Upper lobe of left lung (tissue), 4 donors: ENCODE measurements at regions not wholly inside any gene's neighbourhood (a gene's known extent, or its start where the extent isn't known, plus 50 kb on each side); places are given as distances from the start of the nearest gene placed in this dataset.

Experiments used
- EP300 ChIP-seq, 4 donors: sonication (generic); formaldehyde crosslinking; IDR thresholded peaks; one replicate each; pipeline ENCODE4 v1.5.1; 2017; ENCODE audit warnings: antibody characterized with exemption in 4 of 4, control low read depth in 2 of 4
- POLR2A ChIP-seq, 4 donors: fragments of 450-650 bp; IDR thresholded peaks; one replicate each; pipeline ENCODE4 v1.5.1; 2016 to 2017; ENCODE audit warnings: antibody characterized with exemption in 4 of 4, mild to moderate bottlenecking in 2 of 4
- TF ChIP-seq, protein P1 (sequence below), 6 experiments: fragments of 450-650 bp in 4 of 6; fragments of 200-600 bp in 2 of 6; sonication (generic) in 2 of 6; IDR thresholded peaks; one replicate each; pipeline ENCODE4 v1.5.1; 2016 to 2019; ENCODE audit warnings: antibody characterized with exemption in 6 of 6

DNA sequence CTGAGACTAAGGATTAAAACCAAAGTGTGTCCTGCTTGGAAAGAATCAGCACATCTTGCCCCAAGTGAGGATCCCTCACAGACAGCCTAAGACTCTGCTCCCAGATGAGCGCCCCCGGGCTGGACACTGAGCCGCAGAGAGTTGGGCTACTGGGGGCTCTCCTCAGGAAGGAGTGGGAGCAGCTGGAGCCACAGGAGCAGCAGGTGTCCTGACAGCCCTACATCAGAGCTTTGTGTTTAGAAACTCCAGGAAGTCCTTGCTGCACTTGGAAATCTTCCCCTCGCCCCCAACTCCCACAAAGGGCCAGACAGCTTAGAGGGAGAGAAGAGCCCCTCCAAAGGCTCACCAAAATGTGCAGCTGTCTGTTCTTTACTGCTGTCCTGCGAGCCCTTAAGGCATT lies 172.2 kb downstream of the HERPUD2 start:
- TF ChIP-seq, protein P1, sequence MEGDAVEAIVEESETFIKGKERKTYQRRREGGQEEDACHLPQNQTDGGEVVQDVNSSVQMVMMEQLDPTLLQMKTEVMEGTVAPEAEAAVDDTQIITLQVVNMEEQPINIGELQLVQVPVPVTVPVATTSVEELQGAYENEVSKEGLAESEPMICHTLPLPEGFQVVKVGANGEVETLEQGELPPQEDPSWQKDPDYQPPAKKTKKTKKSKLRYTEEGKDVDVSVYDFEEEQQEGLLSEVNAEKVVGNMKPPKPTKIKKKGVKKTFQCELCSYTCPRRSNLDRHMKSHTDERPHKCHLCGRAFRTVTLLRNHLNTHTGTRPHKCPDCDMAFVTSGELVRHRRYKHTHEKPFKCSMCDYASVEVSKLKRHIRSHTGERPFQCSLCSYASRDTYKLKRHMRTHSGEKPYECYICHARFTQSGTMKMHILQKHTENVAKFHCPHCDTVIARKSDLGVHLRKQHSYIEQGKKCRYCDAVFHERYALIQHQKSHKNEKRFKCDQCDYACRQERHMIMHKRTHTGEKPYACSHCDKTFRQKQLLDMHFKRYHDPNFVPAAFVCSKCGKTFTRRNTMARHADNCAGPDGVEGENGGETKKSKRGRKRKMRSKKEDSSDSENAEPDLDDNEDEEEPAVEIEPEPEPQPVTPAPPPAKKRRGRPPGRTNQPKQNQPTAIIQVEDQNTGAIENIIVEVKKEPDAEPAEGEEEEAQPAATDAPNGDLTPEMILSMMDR (IDR thresholded peaks at IDR 0.05): no peak
- TF ChIP-seq EP300 (IDR thresholded peaks at IDR 0.05): no peak
- TF ChIP-seq POLR2A (IDR thresholded peaks at IDR 0.05): no peak
